ENCODE measurements at regions not wholly inside any gene's neighbourhood (a gene's known extent, or its start where the extent isn't known, plus 50 kb on each side); places are given as distances from the start of the nearest gene placed in this dataset.
A peak's percentile ranks its signal among the peaks of the same experiment; 100 is the strongest.

- no peak for DNase-seq (ENCODE audit: low read depth)
Observed at GRCh38 chr2:235303499-235304291, 190.1 kb upstream of the AGAP1 start.

GRCh38 chr2:235305678-235306077 lies 188.2 kb upstream of the AGAP1 start:
- DNase-seq (ENCODE audit: low read depth) = no peak

- DNase-seq (ENCODE audit: low read depth) = no peak
Observed at GRCh38 chr2:235311044-235311443, 182.8 kb upstream of the AGAP1 start.

GRCh38 chr2:235312571-235312970 lies 181.3 kb upstream of the AGAP1 start:
- DNase-seq (ENCODE audit: low read depth) = no peak

- no peak for DNase-seq (ENCODE audit: low read depth)
Observed at GRCh38 chr2:235314371-235314930, 179.4 kb upstream of the AGAP1 start.

- DNase-seq (ENCODE audit: low read depth) = no peak
Observed at GRCh38 chr2:235319095-235319494, 174.7 kb upstream of the AGAP1 start.

GRCh38 chr2:235320326-235320725 lies 173.5 kb upstream of the AGAP1 start:
- DNase-seq (ENCODE audit: low read depth) = no peak

GRCh38 chr2:235324324-235324723 lies 169.5 kb upstream of the AGAP1 start:
- DNase-seq (ENCODE audit: low read depth) = peak; percentile 21

- DNase-seq (ENCODE audit: low read depth) = no peak
Observed at GRCh38 chr2:235325151-235325550, 168.7 kb upstream of the AGAP1 start.

GRCh38 chr2:235328991-235329390 lies 164.9 kb upstream of the AGAP1 start:
- no peak for DNase-seq (ENCODE audit: low read depth)

GRCh38 chr2:235330775-235331451 lies 162.9 kb upstream of the AGAP1 start:
- DNase-seq (ENCODE audit: low read depth) = no peak

- no peak for DNase-seq (ENCODE audit: low read depth)
Observed at GRCh38 chr2:235332240-235332890, 161.5 kb upstream of the AGAP1 start.

- DNase-seq (ENCODE audit: low read depth) = no peak
Observed at GRCh38 chr2:235333076-235333475, 160.8 kb upstream of the AGAP1 start.

- no peak for DNase-seq (ENCODE audit: low read depth)
Observed at GRCh38 chr2:235334179-235334578, 159.7 kb upstream of the AGAP1 start.

- DNase-seq (ENCODE audit: low read depth) = no peak
Observed at GRCh38 chr2:235343156-235343774, 150.6 kb upstream of the AGAP1 start.

GRCh38 chr2:235343869-235344268 lies 150.0 kb upstream of the AGAP1 start:
- DNase-seq (ENCODE audit: low read depth) = peak; percentile 61

- DNase-seq (ENCODE audit: low read depth) = no peak
Observed at GRCh38 chr2:235345745-235346144, 148.1 kb upstream of the AGAP1 start.

- DNase-seq (ENCODE audit: low read depth) = peak; percentile 22
Observed at GRCh38 chr2:235347691-235348090, 146.2 kb upstream of the AGAP1 start.

- no peak for DNase-seq (ENCODE audit: low read depth)
Observed at GRCh38 chr2:235348329-235348728, 145.5 kb upstream of the AGAP1 start.

- DNase-seq (ENCODE audit: low read depth) = no peak
Observed at GRCh38 chr2:235350234-235350633, 143.6 kb upstream of the AGAP1 start.

- DNase-seq (ENCODE audit: low read depth) = no peak
Observed at GRCh38 chr2:235352541-235352940, 141.3 kb upstream of the AGAP1 start.

- no peak for DNase-seq (ENCODE audit: low read depth)
Observed at GRCh38 chr2:235357881-235358280, 136.0 kb upstream of the AGAP1 start.
